ENCODE measurements at regions not wholly inside any gene's neighbourhood (a gene's known extent, or its start where the extent isn't known, plus 50 kb on each side); places are given as distances from the start of the nearest gene placed in this dataset.

GRCh38 chr12:5139751-5140150 lies 96.1 kb downstream of the KCNA5 start:
- H3K79me2 ChIP-seq (ENCODE audit: insufficient read depth): no peaks in the 10 kb centered on the region; the same call in 1 of the 2 replicates
- H3K4me2 ChIP-seq: no peak overlapping the region
- 79% methylated on average over 6 of the region's 6 CpGs for WGBS (ENCODE audit: low lambda C conversion rate)
- H3K4me1 ChIP-seq (ENCODE audit: control insufficient read depth in 1 of 2, insufficient read depth in 2 of 2, low read depth in 1 of 2, low read length in 1 of 2): peaks cover 0 to 7% of the 10 kb centered on the region in 2 experiments; a peak in 1 of 4 replicates
- no peak overlapping the region for H3K27ac ChIP-seq (ENCODE audit: low read depth in 2 of 2, low read length in 1 of 2)
- DNase-seq: no peak
- H3K36me3 ChIP-seq (replicated peaks in 1 of 2; ENCODE audit: control insufficient read depth in 1 of 2, insufficient read depth in 2 of 2, low read length in 1 of 2): no peaks in the 10 kb centered on the region
- H3K9me3 ChIP-seq: no peaks in the 10 kb centered on the region
- H3K9me2 ChIP-seq: no peaks in the 10 kb centered on the region
- ChIA-PET POLR2A (no interaction called here), CTCF (no interaction called here)
- TF ChIP-seq RFX5 (IDR thresholded peaks at IDR 0.05; ENCODE audit: low read length): no peak
- TF ChIP-seq, protein P1, sequence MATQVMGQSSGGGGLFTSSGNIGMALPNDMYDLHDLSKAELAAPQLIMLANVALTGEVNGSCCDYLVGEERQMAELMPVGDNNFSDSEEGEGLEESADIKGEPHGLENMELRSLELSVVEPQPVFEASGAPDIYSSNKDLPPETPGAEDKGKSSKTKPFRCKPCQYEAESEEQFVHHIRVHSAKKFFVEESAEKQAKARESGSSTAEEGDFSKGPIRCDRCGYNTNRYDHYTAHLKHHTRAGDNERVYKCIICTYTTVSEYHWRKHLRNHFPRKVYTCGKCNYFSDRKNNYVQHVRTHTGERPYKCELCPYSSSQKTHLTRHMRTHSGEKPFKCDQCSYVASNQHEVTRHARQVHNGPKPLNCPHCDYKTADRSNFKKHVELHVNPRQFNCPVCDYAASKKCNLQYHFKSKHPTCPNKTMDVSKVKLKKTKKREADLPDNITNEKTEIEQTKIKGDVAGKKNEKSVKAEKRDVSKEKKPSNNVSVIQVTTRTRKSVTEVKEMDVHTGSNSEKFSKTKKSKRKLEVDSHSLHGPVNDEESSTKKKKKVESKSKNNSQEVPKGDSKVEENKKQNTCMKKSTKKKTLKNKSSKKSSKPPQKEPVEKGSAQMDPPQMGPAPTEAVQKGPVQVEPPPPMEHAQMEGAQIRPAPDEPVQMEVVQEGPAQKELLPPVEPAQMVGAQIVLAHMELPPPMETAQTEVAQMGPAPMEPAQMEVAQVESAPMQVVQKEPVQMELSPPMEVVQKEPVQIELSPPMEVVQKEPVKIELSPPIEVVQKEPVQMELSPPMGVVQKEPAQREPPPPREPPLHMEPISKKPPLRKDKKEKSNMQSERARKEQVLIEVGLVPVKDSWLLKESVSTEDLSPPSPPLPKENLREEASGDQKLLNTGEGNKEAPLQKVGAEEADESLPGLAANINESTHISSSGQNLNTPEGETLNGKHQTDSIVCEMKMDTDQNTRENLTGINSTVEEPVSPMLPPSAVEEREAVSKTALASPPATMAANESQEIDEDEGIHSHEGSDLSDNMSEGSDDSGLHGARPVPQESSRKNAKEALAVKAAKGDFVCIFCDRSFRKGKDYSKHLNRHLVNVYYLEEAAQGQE (IDR thresholded peaks at IDR 0.05; ENCODE audit: low read depth, low read length): no peak
- TF ChIP-seq ZBTB33 (IDR thresholded peaks at IDR 0.05; ENCODE audit: borderline replicate concordance, low read depth): no peak
- no peak for TF ChIP-seq NFIC (IDR thresholded peaks at IDR 0.05; ENCODE audit: borderline replicate concordance)
- TF ChIP-seq MEF2A (IDR thresholded peaks at IDR 0.05; ENCODE audit: borderline replicate concordance, low read depth): no peak
- no peak overlapping the region for H3K9ac ChIP-seq
- H4K20me1 ChIP-seq (ENCODE audit: insufficient read depth): no peaks in the 10 kb centered on the region
- H3K4me3 ChIP-seq (ENCODE audit: low read depth in 2 of 2, low read length in 1 of 2): no peak overlapping the region
- H3F3A ChIP-seq (replicated peaks; ENCODE audit: insufficient read depth): no peaks in the 10 kb centered on the region
- H2AFZ ChIP-seq (ENCODE audit: low read depth): no peak overlapping the region
- H3K27me3 ChIP-seq (ENCODE audit: insufficient read depth): no peaks in the 10 kb centered on the region

GRCh38 chr12:5140190-5140589 lies 96.5 kb downstream of the KCNA5 start:
- 72% methylated on average over 3 of the region's 3 CpGs for WGBS (ENCODE audit: low lambda C conversion rate)
- TF ChIP-seq MXI1 (IDR thresholded peaks at IDR 0.05; ENCODE audit: low read depth, low read length) (no peak), TCF12 (IDR thresholded peaks at IDR 0.05) (no peak), NFIC (IDR thresholded peaks at IDR 0.05; ENCODE audit: borderline replicate concordance) (no peak), YY1 (IDR thresholded peaks at IDR 0.05; ENCODE audit: low read depth) (no peak), NRF1 (IDR thresholded peaks at IDR 0.05; ENCODE audit: low read depth, low read length) (no peak), USF1 (IDR thresholded peaks at IDR 0.05; ENCODE audit: borderline replicate concordance, low read depth) (no peak), GABPA (IDR thresholded peaks at IDR 0.05; ENCODE audit: low read depth) (no peak), POLR2AphosphoS5 (IDR thresholded peaks at IDR 0.05; ENCODE audit: low read depth, low read length) (no peak), USF2 (IDR thresholded peaks at IDR 0.05; ENCODE audit: borderline replicate concordance, low read depth, low read length) (no peak), SIN3A (IDR thresholded peaks at IDR 0.05; ENCODE audit: borderline replicate concordance, low read depth, low read length) (no peak), ZBTB33 (IDR thresholded peaks at IDR 0.05; ENCODE audit: borderline replicate concordance, low read depth) (no peak), FOXJ3 (CRISPR knock-in tag; IDR thresholded peaks at IDR 0.05) (no peak), EP300 (IDR thresholded peaks at IDR 0.05; ENCODE audit: borderline replicate concordance in 1 of 2, low read depth in 1 of 2, low read length in 1 of 2) (no peak)
- TF ChIP-seq, protein P2, sequence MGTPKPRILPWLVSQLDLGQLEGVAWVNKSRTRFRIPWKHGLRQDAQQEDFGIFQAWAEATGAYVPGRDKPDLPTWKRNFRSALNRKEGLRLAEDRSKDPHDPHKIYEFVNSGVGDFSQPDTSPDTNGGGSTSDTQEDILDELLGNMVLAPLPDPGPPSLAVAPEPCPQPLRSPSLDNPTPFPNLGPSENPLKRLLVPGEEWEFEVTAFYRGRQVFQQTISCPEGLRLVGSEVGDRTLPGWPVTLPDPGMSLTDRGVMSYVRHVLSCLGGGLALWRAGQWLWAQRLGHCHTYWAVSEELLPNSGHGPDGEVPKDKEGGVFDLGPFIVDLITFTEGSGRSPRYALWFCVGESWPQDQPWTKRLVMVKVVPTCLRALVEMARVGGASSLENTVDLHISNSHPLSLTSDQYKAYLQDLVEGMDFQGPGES (IDR thresholded peaks at IDR 0.05; ENCODE audit: low read depth, low read length): no peak

More at GRCh38 chr12:5140190-5140589, 96.5 kb downstream of the KCNA5 start:
- H3K9me2 ChIP-seq: no peaks in the 10 kb centered on the region
- H3K79me2 ChIP-seq (ENCODE audit: insufficient read depth): no peaks in the 10 kb centered on the region; the same call in 1 of the 2 replicates
- peaks cover 0 to 7% of the 10 kb centered on the region in 2 experiments; a peak in 1 of 4 replicates for H3K4me1 ChIP-seq (ENCODE audit: control insufficient read depth in 1 of 2, insufficient read depth in 2 of 2, low read depth in 1 of 2, low read length in 1 of 2)
- H3K9ac ChIP-seq: no peak overlapping the region
- H3F3A ChIP-seq (replicated peaks; ENCODE audit: insufficient read depth): no peaks in the 10 kb centered on the region
- no peak overlapping the region for H3K4me3 ChIP-seq (ENCODE audit: low read depth in 2 of 2, low read length in 1 of 2)
- H3K27me3 ChIP-seq (ENCODE audit: insufficient read depth): no peaks in the 10 kb centered on the region
- ChIA-PET POLR2A (no interaction called here), CTCF (no interaction called here)
- H3K27ac ChIP-seq (ENCODE audit: low read depth in 2 of 2, low read length in 1 of 2): no peak overlapping the region
- H2AFZ ChIP-seq (ENCODE audit: low read depth): no peak overlapping the region
- H3K36me3 ChIP-seq (replicated peaks in 1 of 2; ENCODE audit: control insufficient read depth in 1 of 2, insufficient read depth in 2 of 2, low read length in 1 of 2): no peaks in the 10 kb centered on the region
- no peak overlapping the region for H3K4me2 ChIP-seq
- H3K9me3 ChIP-seq: no peaks in the 10 kb centered on the region
- no peaks in the 10 kb centered on the region for H4K20me1 ChIP-seq (ENCODE audit: insufficient read depth)
- DNase-seq: no peak
